ENCODE measurements at regions not wholly inside any gene's neighbourhood (a gene's known extent, or its start where the extent isn't known, plus 50 kb on each side); places are given as distances from the start of the nearest gene placed in this dataset.

DNA sequence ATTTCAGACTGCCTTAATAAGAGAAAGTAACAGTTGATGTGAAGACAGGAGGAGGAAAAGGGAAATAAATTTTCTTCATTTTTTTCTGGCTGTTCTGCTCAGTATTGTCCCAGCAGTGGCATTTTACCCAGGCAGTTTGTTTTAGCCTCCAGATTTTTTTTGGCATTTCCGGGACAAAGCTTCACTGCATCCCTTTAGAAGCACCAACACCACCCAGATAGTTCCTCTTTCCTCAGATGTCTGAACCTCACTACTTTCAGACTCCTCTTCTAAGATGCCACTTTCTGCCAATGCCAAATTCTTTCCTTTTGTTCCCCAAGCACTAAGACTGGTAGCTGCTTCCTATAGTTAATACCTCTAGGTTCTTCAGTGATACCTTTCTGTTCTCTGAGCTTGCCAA is 480.1 kb upstream of the SLC10A2 start:
- Mint-ChIP-seq H3K36me3 (ENCODE audit: low read depth) (no peaks in the 10 kb centered on the region), H3K4me1 (ENCODE audit: low read depth) (no peaks in the 10 kb centered on the region), H3K9me3 (peaks cover 24% of the 10 kb centered on the region), H3K27ac (no peak overlapping the region), H3K27me3 (no peaks in the 10 kb centered on the region), H3K4me3 (no peak overlapping the region)
- no peak for TF ChIP-seq CTCF (IDR thresholded peaks at IDR 0.05)
- no peak for ATAC-seq
- intact Hi-C loops (cut with micrococcal nuclease), result no loop called here
- ChIA-PET CTCF (no interaction called here), POLR2A (no interaction called here)
- DNase-seq, result no peak

GRCh38 chr13:103542648-103543047 is 476.4 kb upstream of the SLC10A2 start:
- DNase-seq (no peak), ATAC-seq (no peak)
- H3K9me3 Mint-ChIP-seq, result peaks cover 20% of the 10 kb centered on the region
- ChIA-PET POLR2A (no interaction called here), CTCF (no interaction called here)
- no peak for TF ChIP-seq CTCF (IDR thresholded peaks at IDR 0.05)
- no peaks in the 10 kb centered on the region for H3K36me3 Mint-ChIP-seq (ENCODE audit: low read depth)
- H3K27ac Mint-ChIP-seq, result no peak overlapping the region
- H3K4me1 Mint-ChIP-seq (ENCODE audit: low read depth), result no peaks in the 10 kb centered on the region
- no peak overlapping the region for H3K4me3 Mint-ChIP-seq
- no peaks in the 10 kb centered on the region for H3K27me3 Mint-ChIP-seq
- intact Hi-C loops (cut with micrococcal nuclease), result no loop called here

DNA sequence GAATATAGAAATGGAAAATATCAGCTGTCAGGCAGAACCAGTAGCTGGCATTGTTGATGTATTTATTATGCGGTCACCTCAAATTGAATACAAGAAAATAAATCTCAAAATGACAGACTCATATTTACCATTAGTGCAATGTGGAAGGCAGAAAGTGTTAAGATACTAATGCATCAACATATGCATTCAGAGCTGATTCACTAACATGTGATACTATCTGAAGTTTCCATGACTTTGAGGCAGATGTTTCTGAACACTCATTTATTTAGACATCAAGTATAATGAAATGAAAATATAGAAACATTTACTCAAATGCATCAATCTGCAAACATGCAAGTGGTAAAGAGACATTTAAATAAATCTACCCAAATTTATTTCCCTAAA is 474.2 kb upstream of the SLC10A2 start:
- ATAC-seq, result no peak
- Mint-ChIP-seq H3K27ac (no peak overlapping the region), H3K9me3 (peaks cover 15% of the 10 kb centered on the region), H3K36me3 (ENCODE audit: low read depth) (no peaks in the 10 kb centered on the region), H3K4me3 (no peak overlapping the region), H3K4me1 (ENCODE audit: low read depth) (no peaks in the 10 kb centered on the region), H3K27me3 (no peaks in the 10 kb centered on the region)
- no peak for DNase-seq
- intact Hi-C loops (cut with micrococcal nuclease), result no loop called here
- no peak for TF ChIP-seq CTCF (IDR thresholded peaks at IDR 0.05)
- ChIA-PET POLR2A (no interaction called here), CTCF (no interaction called here)

- Mint-ChIP-seq H3K36me3 (ENCODE audit: low read depth) (no peaks in the 10 kb centered on the region), H3K4me3 (no peak overlapping the region), H3K27ac (no peak overlapping the region), H3K9me3 (peaks cover 12% of the 10 kb centered on the region), H3K4me1 (ENCODE audit: low read depth) (no peaks in the 10 kb centered on the region), H3K27me3 (no peaks in the 10 kb centered on the region)
- intact Hi-C loops (cut with micrococcal nuclease), result no loop called here
- DNase-seq (no peak), ATAC-seq (no peak)
- ChIA-PET POLR2A (no interaction called here), CTCF (no interaction called here)
- no peak for TF ChIP-seq CTCF (IDR thresholded peaks at IDR 0.05)
These were observed 473.6 kb upstream of the SLC10A2 start for GRCh38 chr13:103539721-103540381.

DNA sequence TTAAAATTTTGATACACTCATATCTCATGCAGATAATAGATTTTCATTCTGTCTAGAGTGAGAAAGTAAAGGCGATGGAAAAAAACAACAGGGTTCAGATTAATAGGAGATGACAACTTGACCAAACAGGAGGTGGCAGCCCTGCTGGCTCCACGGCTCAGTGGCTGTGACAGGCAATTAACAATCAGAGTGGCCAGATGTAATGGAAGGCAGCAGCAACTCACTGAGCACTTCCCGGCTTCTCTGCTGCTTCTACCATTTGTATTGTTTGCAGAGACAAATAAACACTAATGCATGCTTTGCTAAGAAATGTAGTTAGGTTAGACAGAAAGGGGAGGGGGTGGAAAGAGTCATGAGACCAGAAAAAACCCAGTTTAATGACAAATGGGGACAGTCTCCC is 473.0 kb upstream of the SLC10A2 start:
- Mint-ChIP-seq H3K27me3 (no peaks in the 10 kb centered on the region), H3K4me1 (ENCODE audit: low read depth) (no peaks in the 10 kb centered on the region), H3K36me3 (ENCODE audit: low read depth) (no peaks in the 10 kb centered on the region), H3K4me3 (no peak overlapping the region), H3K9me3 (peaks cover 8% of the 10 kb centered on the region), H3K27ac (no peak overlapping the region)
- ATAC-seq (no peak), DNase-seq (no peak)
- TF ChIP-seq CTCF (IDR thresholded peaks at IDR 0.05), result no peak
- ChIA-PET CTCF (no interaction called here), POLR2A (no interaction called here)
- intact Hi-C loops (cut with micrococcal nuclease), result no loop called here

Measured in activated CD8-positive, alpha-beta T cell treated with anti-CD3 and anti-CD28 coated beads for 36 hours (primary cell).